ENCODE measurements at regions not wholly inside any gene's neighbourhood (a gene's known extent, or its start where the extent isn't known, plus 50 kb on each side); places are given as distances from the start of the nearest gene placed in this dataset.

- TF ChIP-seq POLR2A (IDR thresholded peaks at IDR 0.05) (no peak), CTCF (IDR thresholded peaks at IDR 0.05) (no peak)
Observed at GRCh38 chr10:3924344-3924743, 139.3 kb upstream of the KLF6 start.

Data from thyroid gland (tissue), 4 donors.